DND-41 (cell line): ENCODE measurements at regions not wholly inside any gene's neighbourhood (a gene's known extent, or its start where the extent isn't known, plus 50 kb on each side); places are given as distances from the start of the nearest gene placed in this dataset.

Experiments used
- ATAC-seq: fragments of 200-7000 bp; cut with Tn5 transposase; 3 replicates; pipeline ENCODE4 v1.9.1; 2021; ENCODE audit warnings: low read depth; ENCODE audit not compliant: insufficient read depth
- DNase-seq: peaks from one replicate; pipeline ENCODE4 v3.0.0-alpha.2; 2020
- H2AFZ ChIP-seq: 2 replicates; pipeline ENCODE4 v1.6.0; 2012; ENCODE audit warnings: low read depth, low read length
- H3K27ac ChIP-seq: 2 replicates; pipeline ENCODE4 v1.5.1; 2012; ENCODE audit warnings: low read length, inconsistent platforms
- H3K27me3 ChIP-seq: fragments of 200-600 bp; sonication (generic); 2 replicates; pipeline ENCODE4 v1.6.0; 2012; ENCODE audit warnings: low read length, mild to moderate bottlenecking, inconsistent platforms; ENCODE audit not compliant: insufficient read depth, poor library complexity
- H3K36me3 ChIP-seq: 2 replicates; pipeline ENCODE4 v1.5.1; 2012; ENCODE audit warnings: low read length, inconsistent platforms; ENCODE audit not compliant: insufficient read depth
- H3K4me1 ChIP-seq: 2 replicates; pipeline ENCODE4 v1.5.1; 2012; ENCODE audit warnings: mild to moderate bottlenecking, low read length; ENCODE audit not compliant: insufficient read depth
- H3K4me2 ChIP-seq: 2 replicates; pipeline ENCODE4 v1.6.0; 2012; ENCODE audit warnings: mild to moderate bottlenecking, moderate library complexity, low read length, inconsistent platforms; ENCODE audit not compliant: insufficient read depth
- H3K4me3 ChIP-seq, 2 experiments: fragments of 200-600 bp in 1 of 2; shearing (Covaris generic) in 1 of 2; 2 replicates each; pipeline ENCODE4 v1.5.1; 2012 to 2016; ENCODE audit warnings: inconsistent platforms in 2 of 2, low read length in 2 of 2, mild to moderate bottlenecking in 2 of 2, low read depth in 1 of 2, moderate library complexity in 1 of 2
- H3K79me2 ChIP-seq: 2 replicates; pipeline ENCODE4 v1.6.0; 2012; ENCODE audit warnings: low read length, inconsistent platforms; ENCODE audit not compliant: insufficient read depth
- H3K9ac ChIP-seq: 2 replicates; pipeline ENCODE4 v1.6.0; 2012; ENCODE audit warnings: low read depth, mild to moderate bottlenecking, inconsistent platforms, low read length, moderate library complexity
- H3K9me3 ChIP-seq: 2 replicates; pipeline ENCODE4 v1.5.1; 2012; ENCODE audit warnings: low read length, moderate library complexity, mild to moderate bottlenecking, inconsistent platforms; ENCODE audit not compliant: insufficient read depth, severe bottlenecking
- H4K20me1 ChIP-seq: 2 replicates; pipeline ENCODE4 v1.6.0; 2012; ENCODE audit warnings: low read length; ENCODE audit not compliant: insufficient read depth
- CTCF ChIP-seq: IDR thresholded peaks from 2 replicates; pipeline ENCODE4 v1.5.1; 2012; ENCODE audit warnings: borderline replicate concordance, low read length, moderate library complexity, mild to moderate bottlenecking; ENCODE audit not compliant: poor library complexity, severe bottlenecking; ENCODE audit errors: extremely low read depth
- EZH2 ChIP-seq: IDR thresholded peaks from 3 replicates; pipeline ENCODE4 v1.6.1; 2012; ENCODE audit warnings: borderline replicate concordance, low read depth, mild to moderate bottlenecking, moderate library complexity, low read length, inconsistent platforms; ENCODE audit not compliant: severe bottlenecking

GRCh38 chr17:77824780-77825280, 133.7 kb upstream of the TNRC6C start:
- Histone ChIP-seq H3K4me2 (no peak overlapping the region), H3K36me3 (no peaks in the 10 kb centered on the region), H4K20me1 (no peaks in the 10 kb centered on the region; the same call in 1 of the 2 replicates), H3K79me2 (no peaks in the 10 kb centered on the region), H2AFZ (no peak overlapping the region), H3K27me3 (no peaks in the 10 kb centered on the region), H3K4me3 (no peak overlapping the region), H3K9me3 (no peaks in the 10 kb centered on the region), H3K27ac (no peak overlapping the region), H3K4me1 (no peaks in the 10 kb centered on the region), H3K9ac (no peak overlapping the region)
- DNase-seq (no peak), ATAC-seq (no peak)
- TF ChIP-seq CTCF: no peak
- TF ChIP-seq EZH2: no peak

- DNase-seq (no peak), ATAC-seq (no peak)
- Histone ChIP-seq H3K4me1 (no peaks in the 10 kb centered on the region), H2AFZ (no peak overlapping the region), H3K36me3 (no peaks in the 10 kb centered on the region), H3K27ac (no peak overlapping the region), H3K27me3 (no peaks in the 10 kb centered on the region), H3K79me2 (no peaks in the 10 kb centered on the region), H4K20me1 (no peaks in the 10 kb centered on the region; the same call in 1 of the 2 replicates), H3K4me3 (no peak overlapping the region), H3K9me3 (no peaks in the 10 kb centered on the region), H3K9ac (no peak overlapping the region), H3K4me2 (no peak overlapping the region)
- TF ChIP-seq EZH2 (no peak), CTCF (no peak)
Observed at GRCh38 chr17:77825621-77826020, 132.9 kb upstream of the TNRC6C start.

GRCh38 chr17:77826132-77826873, 132.2 kb upstream of the TNRC6C start:
- TF ChIP-seq CTCF (no peak), EZH2 (no peak)
- Histone ChIP-seq H3K9ac (no peak overlapping the region), H3K4me1 (no peaks in the 10 kb centered on the region), H3K9me3 (no peaks in the 10 kb centered on the region), H3K27ac (no peak overlapping the region), H2AFZ (no peak overlapping the region), H3K79me2 (no peaks in the 10 kb centered on the region), H4K20me1 (no peaks in the 10 kb centered on the region; the same call in 1 of the 2 replicates), H3K27me3 (no peaks in the 10 kb centered on the region), H3K36me3 (no peaks in the 10 kb centered on the region), H3K4me2 (no peak overlapping the region), H3K4me3 (no peak overlapping the region)
- DNase-seq (no peak), ATAC-seq (no peak)
